Left kidney (tissue), 1 donor: ENCODE measurements at regions not wholly inside any gene's neighbourhood (a gene's known extent, or its start where the extent isn't known, plus 50 kb on each side); places are given as distances from the start of the nearest gene placed in this dataset.
"Not testable (repeated sequence)": the region's sequence is repeated elsewhere in the genome, so short reads cannot be mapped to it uniquely, and the experiment has no call there.

ENCODE experiments used
- DNase-seq: peaks from one replicate; pipeline ENCODE4 v3.0.0-alpha.2; 2013

- DNase-seq: no peak
Measured at GRCh38 chr2:228409493-228409892, 228.0 kb upstream of the SPHKAP start.

DNA sequence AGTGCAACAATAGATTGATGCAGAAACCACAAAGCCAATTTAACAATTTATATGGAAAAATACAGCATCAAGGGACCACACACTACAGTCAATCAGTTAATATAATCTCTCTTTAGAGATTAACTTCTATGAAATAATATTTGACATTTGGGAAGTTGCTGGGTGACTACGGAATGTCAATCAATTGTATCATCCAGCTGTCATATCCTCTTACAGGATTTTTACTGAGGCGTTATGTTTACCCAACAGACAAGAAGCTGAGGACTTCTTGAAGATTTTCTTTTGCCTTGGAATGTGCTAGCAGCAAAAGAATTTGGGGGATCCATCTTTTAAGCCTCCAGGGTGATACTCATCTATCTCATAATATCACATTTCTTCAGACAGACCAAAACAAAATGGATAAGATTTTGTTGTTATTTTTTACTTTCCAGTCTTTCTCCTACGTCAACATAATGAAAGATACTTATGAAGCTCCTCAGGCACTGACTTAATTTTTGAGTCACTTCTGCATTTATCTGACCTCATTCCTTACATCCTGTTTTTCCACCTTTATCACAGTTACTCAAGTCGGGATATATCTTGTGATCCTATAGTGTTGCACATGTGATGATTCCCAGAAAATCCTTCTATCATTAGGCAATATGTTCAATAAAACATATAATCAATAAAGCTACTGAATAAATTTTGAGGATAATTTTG is 227.2 kb upstream of the SPHKAP start:
- DNase-seq: no peak

DNA sequence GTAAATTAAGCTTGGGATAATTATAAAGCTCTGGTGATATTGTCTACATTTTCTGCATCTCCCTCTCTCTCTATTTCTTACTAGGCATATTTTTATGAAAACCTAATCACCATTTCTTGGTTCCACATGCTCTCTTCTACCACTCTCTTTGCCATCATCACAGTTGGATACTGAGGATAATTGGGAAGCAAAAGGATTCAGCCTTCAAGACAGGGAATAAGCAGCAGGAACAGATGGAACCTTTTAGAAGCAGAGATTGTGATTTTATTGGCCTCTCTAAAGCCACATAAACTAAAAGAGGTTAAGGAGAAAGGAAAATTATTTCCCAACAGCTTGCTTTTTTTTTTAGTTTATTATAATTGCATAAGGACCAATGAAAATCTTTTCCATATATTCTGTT is 226.3 kb upstream of the SPHKAP start:
- DNase-seq: no peak

DNA sequence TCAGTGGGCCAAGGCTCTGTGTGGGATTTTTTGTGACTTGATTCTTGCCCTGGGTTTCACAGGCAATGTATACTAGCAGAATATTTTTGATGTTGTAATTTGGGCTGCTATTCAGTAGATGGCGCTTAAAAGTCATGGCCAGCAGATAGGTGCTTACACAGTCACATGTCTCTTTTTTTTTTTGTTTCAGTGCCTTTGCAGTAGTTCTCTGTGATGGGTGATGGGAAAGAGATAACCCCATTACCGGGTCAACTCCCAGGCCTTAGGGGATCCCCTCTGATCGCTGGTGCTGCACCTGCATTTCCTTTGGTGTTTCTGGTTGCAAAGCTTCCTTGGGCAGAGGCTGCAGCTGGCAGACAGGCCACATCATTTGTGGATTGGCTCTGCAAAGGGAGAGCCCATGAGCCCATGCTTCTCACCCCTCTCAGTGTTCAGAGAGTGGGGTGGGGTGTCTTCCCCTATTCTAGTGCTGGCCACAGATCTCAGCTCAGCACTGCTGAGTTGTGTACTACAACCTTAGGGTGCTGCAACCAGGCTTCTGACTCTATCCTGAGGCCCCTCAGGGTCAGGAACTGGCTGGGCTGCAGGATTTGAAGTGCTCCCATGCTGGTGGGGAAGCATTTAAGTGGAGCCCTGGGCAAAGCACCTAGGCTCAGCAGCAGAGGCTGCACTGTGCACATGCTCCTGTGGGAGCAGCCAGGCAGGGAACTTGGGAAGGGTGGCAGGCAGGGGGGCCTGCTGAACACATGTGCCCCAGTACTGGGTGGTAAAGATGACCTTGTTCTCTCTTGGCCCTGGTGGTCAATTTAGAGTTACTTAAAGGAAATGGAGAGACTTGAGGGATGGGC is 219.8 kb upstream of the SPHKAP start:
- no peak for DNase-seq

- no peak for DNase-seq
Measured at GRCh38 chr2:228387776-228388175, 206.3 kb upstream of the SPHKAP start.

- DNase-seq: no peak
Measured at GRCh38 chr2:228378696-228379425, 197.4 kb upstream of the SPHKAP start.

- no peak for DNase-seq
Measured at GRCh38 chr2:228378233-228378632, 196.7 kb upstream of the SPHKAP start.

DNA sequence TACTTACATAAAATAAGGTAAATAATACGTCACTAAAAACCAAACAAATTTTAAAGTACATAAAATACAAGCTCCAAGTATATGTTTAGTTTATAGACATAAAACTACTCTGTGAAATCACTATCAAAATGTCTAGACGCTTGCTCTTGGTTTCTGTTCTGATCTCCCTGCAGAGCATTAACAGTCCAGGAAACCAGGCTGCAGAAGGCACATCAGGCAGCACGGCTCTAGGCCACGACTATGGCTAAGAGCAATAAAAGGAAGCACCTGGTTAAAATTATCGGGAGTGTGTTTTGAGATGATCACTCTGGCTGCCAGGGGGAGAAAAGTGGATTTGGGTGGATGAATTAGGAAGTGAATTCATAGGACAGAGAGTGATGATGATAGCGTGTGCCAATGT is 196.0 kb upstream of the SPHKAP start:
- DNase-seq: no peak

DNA sequence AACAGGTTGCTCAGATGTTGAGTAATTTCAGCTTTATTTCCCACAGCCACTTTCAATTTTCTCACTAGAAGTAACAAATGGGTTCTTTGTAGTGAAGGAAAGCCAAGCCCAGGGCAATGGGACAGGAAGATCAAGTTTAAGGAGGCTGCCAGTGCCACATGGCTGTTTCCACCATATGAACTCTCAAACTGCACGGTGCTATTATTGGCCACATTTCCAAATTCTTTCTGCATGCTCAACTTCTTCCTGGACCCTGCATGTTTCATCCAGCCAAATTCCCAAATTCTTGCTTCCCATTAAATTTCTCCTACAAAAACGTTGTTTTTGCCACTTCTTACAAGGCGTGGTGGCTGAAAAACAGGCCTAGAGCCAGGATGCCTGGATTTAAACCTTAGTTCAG is 193.3 kb upstream of the SPHKAP start:
- DNase-seq: no peak

- DNase-seq: no peak
Measured at GRCh38 chr2:228373191-228373590, 191.7 kb upstream of the SPHKAP start.

DNA sequence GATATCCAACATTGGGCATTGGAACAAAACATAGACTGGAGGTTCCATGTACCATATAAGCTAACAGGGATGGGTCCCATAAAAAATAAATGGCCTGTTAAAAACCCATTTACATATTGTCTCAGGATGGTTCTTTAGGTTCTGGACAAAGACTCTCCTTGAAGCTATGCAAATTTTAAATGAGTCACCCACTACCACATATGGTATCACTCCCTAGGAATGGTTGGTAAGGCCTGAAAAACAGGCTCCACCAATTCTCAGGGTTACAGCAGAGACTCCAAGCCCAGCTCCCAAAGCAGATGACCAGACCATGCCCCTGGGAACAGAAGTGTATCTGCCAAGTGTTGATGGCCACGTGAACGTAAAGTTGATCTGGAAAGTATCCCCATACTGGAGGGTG is 190.7 kb upstream of the SPHKAP start:
- DNase-seq: no peak

- DNase-seq: no peak
Measured at GRCh38 chr2:228369400-228370031, 188.0 kb upstream of the SPHKAP start.

DNA sequence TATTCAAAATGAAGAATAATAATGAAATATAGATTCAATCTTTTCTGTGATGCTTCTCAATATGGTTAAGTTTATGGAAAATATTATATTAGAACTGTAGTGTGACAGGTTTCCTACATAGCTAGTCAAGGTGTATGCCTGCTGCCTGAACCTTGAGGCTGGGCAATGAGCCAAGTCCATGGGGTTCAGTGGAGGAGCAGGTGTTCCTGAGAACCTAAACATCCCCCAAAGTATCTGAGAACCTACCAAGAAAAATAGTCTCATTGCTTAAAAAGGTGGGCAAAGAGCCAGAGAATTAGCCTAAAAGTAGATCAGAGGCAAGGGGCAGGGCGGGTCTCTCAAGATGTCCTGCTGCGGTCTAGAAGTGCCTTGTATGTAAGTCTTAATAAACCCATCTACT is 185.9 kb upstream of the SPHKAP start:
- no peak for DNase-seq

DNA sequence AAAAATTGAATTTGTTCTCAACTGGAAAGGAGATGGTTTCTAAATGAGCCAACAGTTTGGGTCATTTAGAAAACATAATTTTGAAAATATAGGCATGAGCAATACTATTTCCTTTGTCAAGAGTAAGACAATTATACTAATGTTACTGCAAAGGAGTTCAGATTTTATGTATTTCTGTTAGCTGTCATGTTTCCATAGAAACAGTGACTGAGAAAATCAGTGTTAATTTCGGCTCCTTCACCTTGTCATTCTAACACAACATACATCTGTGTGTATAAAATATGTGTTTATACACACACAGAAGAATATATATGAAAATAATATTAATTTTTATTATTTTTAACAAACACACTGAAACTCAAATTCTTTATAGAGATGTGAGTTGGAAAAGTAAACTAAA is 178.0 kb upstream of the SPHKAP start:
- DNase-seq: no peak

DNA sequence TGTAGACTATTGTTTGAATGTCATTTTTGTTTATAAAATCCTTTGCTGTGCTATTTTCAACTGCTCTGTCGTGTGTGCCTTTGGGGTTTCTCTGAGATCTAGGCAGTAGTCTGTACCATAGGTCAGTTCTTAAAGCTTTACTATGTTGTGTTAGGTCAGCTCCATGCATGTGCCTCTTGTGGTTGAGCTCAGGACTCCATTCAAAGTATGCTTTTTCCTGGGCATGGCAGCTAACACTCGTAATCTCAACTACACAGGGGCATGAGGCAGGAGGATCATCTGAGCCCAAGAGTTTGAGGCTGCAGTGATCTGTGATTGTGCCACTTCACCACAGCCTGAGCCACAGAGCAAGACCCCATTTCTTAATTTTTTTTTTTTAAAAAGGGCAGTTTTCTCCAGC is 174.4 kb upstream of the SPHKAP start:
- DNase-seq: no peak

- DNase-seq: not testable (repeated sequence)
Measured at GRCh38 chr2:228352980-228353379, 171.5 kb upstream of the SPHKAP start.

GRCh38 chr2:228352048-228352447 is 170.6 kb upstream of the SPHKAP start:
- DNase-seq: no peak

DNA sequence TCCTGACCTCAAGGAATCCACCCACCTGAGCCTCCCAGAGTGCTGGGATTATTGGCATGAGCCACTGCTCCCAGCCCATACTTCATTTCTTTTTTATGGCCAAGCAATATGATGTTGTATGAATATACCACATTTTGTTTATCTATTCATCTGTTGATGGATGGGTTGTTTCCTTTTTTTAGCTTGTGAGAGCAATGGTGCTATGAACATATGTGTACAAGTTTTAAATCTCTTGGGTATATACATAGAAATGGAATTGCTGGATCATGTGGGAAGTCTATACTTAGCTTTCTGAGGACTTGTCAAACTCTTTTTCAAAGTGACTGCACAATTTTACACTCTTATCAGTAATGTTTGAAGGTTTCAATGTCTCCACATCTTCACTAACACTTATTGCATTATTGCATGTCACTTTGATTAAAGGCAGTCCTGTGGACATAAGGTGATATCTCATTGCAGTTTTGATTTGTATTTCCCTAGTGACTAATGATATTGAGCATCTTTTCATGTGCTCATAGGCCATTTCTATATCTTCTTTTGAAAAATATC is 167.1 kb upstream of the SPHKAP start:
- DNase-seq: no peak

- DNase-seq: no peak
Measured at GRCh38 chr2:228344531-228344930, 163.0 kb upstream of the SPHKAP start.

DNA sequence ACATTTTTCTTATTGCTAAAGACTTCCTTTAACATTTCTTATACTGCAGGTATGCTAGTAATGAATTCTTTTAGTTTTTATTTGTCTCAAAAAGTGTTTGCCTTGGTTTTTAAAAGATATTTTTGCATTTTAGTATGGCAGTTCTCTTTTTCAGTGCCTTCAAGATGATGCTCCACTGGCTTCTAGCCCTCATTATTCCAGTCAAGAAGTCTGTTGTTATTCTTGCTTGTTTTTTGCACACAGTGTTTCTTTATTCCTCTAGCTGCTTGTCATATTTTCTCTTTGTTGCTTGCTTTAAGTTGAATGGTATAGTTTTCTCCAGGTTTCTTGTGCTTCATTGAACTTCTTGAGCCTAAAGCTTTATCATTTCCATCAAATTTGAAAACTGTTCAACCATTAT is 158.0 kb upstream of the SPHKAP start:
- no peak for DNase-seq

GRCh38 chr2:228334180-228334579 is 152.7 kb upstream of the SPHKAP start:
- DNase-seq: no peak

DNA sequence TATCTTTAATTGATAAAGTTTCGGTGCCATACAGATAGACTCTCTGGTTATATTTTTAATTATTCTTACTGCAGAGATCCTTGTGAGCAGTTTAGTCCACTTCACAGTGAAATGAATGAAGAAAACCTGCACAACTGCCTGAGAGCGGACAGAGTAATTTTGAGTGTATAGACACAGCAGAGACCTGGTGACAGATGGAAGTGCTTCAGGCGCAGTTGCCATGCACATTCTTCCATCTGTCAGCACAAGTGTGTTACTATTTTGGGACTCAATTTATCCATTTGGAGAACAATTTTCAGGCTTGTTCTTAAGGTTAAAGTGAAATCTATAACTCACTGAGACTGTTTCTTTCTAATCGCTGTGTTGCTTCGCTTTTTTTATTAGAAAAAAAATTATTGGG is 147.8 kb upstream of the SPHKAP start:
- DNase-seq: no peak
